Prostate gland (tissue), 2 donors: ENCODE measurements at regions not wholly inside any gene's neighbourhood (a gene's known extent, or its start where the extent isn't known, plus 50 kb on each side); places are given as distances from the start of the nearest gene placed in this dataset.

Source experiments
- POLR2AphosphoS5 ChIP-seq: sonication (generic); formaldehyde crosslinking; IDR thresholded peaks from one replicate; pipeline ENCODE4 v1.6.1; 2017; ENCODE audit warnings: antibody characterized with exemption
- TF ChIP-seq, protein P1 (sequence below), 4 experiments: fragments of 200-600 bp in 2 of 4; fragments of 450-650 bp in 2 of 4; sonication (generic) in 2 of 4; IDR thresholded peaks; 1 replicate in 3 of 4; 2 replicates in 1 of 4; pipeline ENCODE4 v1.5.1; 2016 to 2019; ENCODE audit warnings: antibody characterized with exemption in 4 of 4, mild to moderate bottlenecking in 2 of 4, moderate library complexity in 2 of 4

DNA sequence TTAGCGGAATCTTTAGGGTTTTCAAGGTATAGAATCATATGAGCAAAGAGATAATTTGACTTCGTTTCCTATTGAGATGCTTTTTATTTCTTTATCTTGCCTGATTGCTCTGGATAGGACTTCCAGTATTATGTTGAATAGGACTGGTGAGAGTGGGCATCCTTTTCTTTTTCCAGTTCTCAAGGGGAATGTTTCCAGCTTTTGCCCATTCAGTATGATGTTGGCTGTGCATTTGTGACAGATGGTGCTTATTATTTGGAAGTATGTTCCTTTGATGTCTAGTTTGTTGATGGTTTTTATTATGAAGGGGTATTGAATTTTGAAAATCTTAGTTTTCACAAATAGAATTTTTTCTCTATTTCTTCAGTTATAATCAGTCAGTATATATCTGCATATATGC, 656.6 kb upstream of the MAP3K7 start:
- TF ChIP-seq, protein P1, sequence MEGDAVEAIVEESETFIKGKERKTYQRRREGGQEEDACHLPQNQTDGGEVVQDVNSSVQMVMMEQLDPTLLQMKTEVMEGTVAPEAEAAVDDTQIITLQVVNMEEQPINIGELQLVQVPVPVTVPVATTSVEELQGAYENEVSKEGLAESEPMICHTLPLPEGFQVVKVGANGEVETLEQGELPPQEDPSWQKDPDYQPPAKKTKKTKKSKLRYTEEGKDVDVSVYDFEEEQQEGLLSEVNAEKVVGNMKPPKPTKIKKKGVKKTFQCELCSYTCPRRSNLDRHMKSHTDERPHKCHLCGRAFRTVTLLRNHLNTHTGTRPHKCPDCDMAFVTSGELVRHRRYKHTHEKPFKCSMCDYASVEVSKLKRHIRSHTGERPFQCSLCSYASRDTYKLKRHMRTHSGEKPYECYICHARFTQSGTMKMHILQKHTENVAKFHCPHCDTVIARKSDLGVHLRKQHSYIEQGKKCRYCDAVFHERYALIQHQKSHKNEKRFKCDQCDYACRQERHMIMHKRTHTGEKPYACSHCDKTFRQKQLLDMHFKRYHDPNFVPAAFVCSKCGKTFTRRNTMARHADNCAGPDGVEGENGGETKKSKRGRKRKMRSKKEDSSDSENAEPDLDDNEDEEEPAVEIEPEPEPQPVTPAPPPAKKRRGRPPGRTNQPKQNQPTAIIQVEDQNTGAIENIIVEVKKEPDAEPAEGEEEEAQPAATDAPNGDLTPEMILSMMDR (IDR thresholded peaks at IDR 0.05): no peak
- no peak for TF ChIP-seq POLR2AphosphoS5
